ENCODE measurements at regions not wholly inside any gene's neighbourhood (a gene's known extent, or its start where the extent isn't known, plus 50 kb on each side); places are given as distances from the start of the nearest gene placed in this dataset.
"Not testable (repeated sequence)": the region's sequence is repeated elsewhere in the genome, so short reads cannot be mapped to it uniquely, and the experiment has no call there.

GRCh38 chr3:4153771-4154170, 149.4 kb upstream of the SETMAR start:
- WGBS, 2 donors: 88 to 90% methylated on average over 1 of the region's 1 CpG
- H3K27ac ChIP-seq: no peak overlapping the region
- TF ChIP-seq POLR2AphosphoS5 (IDR thresholded peaks at IDR 0.05) (no peak), POLR2A (IDR thresholded peaks at IDR 0.05) (no peak), CTCF (IDR thresholded peaks at IDR 0.05) (no peak), EP300 (IDR thresholded peaks at IDR 0.05) (no peak)

DNA sequence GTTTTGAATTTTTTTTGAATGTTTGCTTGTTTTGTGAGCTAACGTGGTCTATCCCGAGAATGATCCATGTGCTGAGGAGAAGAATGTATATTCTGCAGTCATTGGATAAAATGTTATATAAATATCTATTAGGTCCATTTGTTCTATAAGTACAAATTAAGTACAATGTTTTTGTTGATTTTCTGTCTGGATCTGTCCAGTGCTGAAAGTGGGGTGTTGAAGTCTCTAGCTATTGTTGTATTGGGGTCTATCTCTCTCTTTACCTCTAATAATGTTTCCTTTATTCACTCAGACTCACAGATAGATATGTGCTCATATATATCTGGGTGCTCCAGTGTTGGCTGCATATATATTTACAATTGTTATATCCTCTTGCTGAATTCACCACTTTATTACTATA, 144.8 kb upstream of the SETMAR start:
- Histone ChIP-seq H3K9me3 (no peaks in the 10 kb centered on the region), H3K4me1 (no peaks in the 10 kb centered on the region), H3K36me3 (no peaks in the 10 kb centered on the region), H3K27me3 (no peaks in the 10 kb centered on the region), H3K4me3 (no peak overlapping the region), H3K27ac (no peak overlapping the region)
- no peak for DNase-seq
- ATAC-seq (ENCODE audit: low FRiP score in 2 of 2): no peak
- TF ChIP-seq EP300 (IDR thresholded peaks at IDR 0.05) (no peak), POLR2AphosphoS5 (IDR thresholded peaks at IDR 0.05) (no peak), CTCF (IDR thresholded peaks at IDR 0.05) (no peak), POLR2A (IDR thresholded peaks at IDR 0.05) (no peak)
- 86 to 89% methylated on average over 2 of the region's 2 CpGs for WGBS, 2 donors

More at GRCh38 chr3:4153771-4154170, 149.4 kb upstream of the SETMAR start:
- Histone ChIP-seq H3K36me3 (no peaks in the 10 kb centered on the region), H3K9me3 (no peaks in the 10 kb centered on the region), H3K4me1 (no peaks in the 10 kb centered on the region), H3K4me3 (no peak overlapping the region), H3K27me3 (no peaks in the 10 kb centered on the region)
- DNase-seq (no peak), ATAC-seq (ENCODE audit: low FRiP score in 2 of 2) (peak in 1 of 2 donors; percentile 10)

DNA sequence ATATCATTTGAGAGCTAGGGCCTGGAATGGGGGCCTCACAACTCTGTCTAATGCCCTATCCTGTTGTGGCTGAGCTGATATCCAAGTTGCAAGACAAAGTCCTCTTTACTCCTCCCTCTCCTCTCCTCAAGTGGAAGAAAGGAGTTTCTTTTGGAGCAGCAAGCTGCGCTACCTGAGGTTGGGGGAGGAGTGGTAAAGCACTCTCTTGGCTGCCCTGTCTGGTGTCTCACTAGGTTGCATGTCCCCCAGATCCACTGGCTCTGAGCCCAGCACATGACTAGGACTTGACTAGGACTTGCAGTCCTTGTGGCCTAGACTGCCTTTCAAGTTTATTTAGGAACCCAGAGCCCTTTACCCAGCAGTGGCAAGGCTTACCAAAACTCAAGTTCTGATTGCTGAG, 141.1 kb upstream of the SETMAR start:
- no peak for TF ChIP-seq POLR2AphosphoS5 (IDR thresholded peaks at IDR 0.05)
- TF ChIP-seq EP300 (IDR thresholded peaks at IDR 0.05): no peak
- TF ChIP-seq POLR2A (IDR thresholded peaks at IDR 0.05): no peak
- no peak for TF ChIP-seq CTCF (IDR thresholded peaks at IDR 0.05)
- ATAC-seq (ENCODE audit: low FRiP score in 2 of 2) (no peak), DNase-seq (no peak)
- Histone ChIP-seq H3K36me3 (no peaks in the 10 kb centered on the region), H3K27me3 (no peaks in the 10 kb centered on the region), H3K4me1 (no peaks in the 10 kb centered on the region), H3K27ac (no peak overlapping the region), H3K9me3 (no peaks in the 10 kb centered on the region), H3K4me3 (no peak overlapping the region)
- 80 to 90% methylated on average over 1 of the region's 1 CpG for WGBS, 2 donors

- H3K9me3 ChIP-seq: no peaks in the 10 kb centered on the region
- H3K4me1 ChIP-seq: no peaks in the 10 kb centered on the region
- H3K36me3 ChIP-seq: no peaks in the 10 kb centered on the region
- ATAC-seq (ENCODE audit: low FRiP score in 2 of 2) (no peak), DNase-seq (no peak)
- H3K27ac ChIP-seq: no peak overlapping the region
- no peak for TF ChIP-seq EP300 (IDR thresholded peaks at IDR 0.05)
- no peak for TF ChIP-seq CTCF (IDR thresholded peaks at IDR 0.05)
- no peak for TF ChIP-seq POLR2A (IDR thresholded peaks at IDR 0.05)
- TF ChIP-seq POLR2AphosphoS5 (IDR thresholded peaks at IDR 0.05): no peak
- WGBS, 2 donors: 79 to 94% methylated on average over 2 of the region's 2 CpGs
- no peak overlapping the region for H3K4me3 ChIP-seq
- no peaks in the 10 kb centered on the region for H3K27me3 ChIP-seq
Observed at GRCh38 chr3:4163011-4163410, 140.2 kb upstream of the SETMAR start.

DNA sequence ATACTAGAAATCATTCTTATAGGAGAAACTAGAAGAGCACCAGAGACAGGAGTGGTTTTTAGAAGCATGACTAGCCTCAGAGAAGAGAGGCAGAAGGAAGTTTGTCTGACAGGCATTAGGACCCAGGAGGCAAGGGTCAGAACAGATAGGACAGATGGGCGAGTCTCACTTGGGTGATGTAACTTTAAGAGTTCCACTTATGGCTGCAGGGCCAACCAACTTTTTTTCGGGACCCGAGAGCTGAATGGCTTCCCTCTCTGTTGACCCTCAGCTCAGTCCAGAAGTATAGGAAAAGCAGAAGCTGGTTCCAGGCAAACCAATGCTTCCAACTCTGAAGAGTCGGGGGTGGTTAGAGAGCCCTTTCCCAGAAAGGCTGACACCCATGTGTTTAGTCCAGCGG, 136.6 kb upstream of the SETMAR start:
- H3K27me3 ChIP-seq: no peaks in the 10 kb centered on the region
- no peaks in the 10 kb centered on the region for H3K9me3 ChIP-seq
- H3K4me1 ChIP-seq: no peaks in the 10 kb centered on the region
- no peaks in the 10 kb centered on the region for H3K36me3 ChIP-seq
- DNase-seq (no peak), ATAC-seq (ENCODE audit: low FRiP score in 2 of 2) (no peak)
- 89 to 90% methylated on average over 5 of the region's 5 CpGs for WGBS, 2 donors
- H3K27ac ChIP-seq: no peak overlapping the region
- H3K4me3 ChIP-seq: no peak overlapping the region
- TF ChIP-seq CTCF (IDR thresholded peaks at IDR 0.05) (no peak), POLR2AphosphoS5 (IDR thresholded peaks at IDR 0.05) (no peak), EP300 (IDR thresholded peaks at IDR 0.05) (no peak), POLR2A (IDR thresholded peaks at IDR 0.05) (no peak)

DNA sequence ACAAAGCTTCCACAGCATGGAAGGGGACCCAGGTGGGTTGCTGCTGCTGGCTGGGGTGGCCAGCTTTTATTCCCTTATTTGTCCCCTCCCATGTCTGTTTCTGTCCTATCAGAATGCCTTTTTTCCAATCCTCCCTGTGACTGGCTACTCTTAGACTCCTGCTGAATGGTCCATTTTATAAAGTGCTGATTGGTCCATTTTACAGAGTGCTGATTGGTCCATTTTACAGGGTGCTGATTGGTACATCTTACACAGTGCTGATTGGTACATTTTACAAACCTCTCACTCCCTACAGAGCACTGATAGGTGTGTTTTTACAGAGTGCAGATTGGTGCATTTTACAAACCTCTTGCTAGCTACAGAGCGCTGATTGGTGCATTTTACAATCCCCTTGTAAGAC, 135.9 kb upstream of the SETMAR start:
- H3K36me3 ChIP-seq; ATAC-seq (ENCODE audit: low FRiP score in 2 of 2); H3K4me1 ChIP-seq; DNase-seq; H3K27ac ChIP-seq; H3K4me3 ChIP-seq; H3K27me3 ChIP-seq; H3K9me3 ChIP-seq: not testable (repeated sequence)
- WGBS, 2 donors: 92 to 100% methylated on average over 1 of the region's 1 CpG
